IMR-90 (cell line): ENCODE measurements at regions not wholly inside any gene's neighbourhood (a gene's known extent, or its start where the extent isn't known, plus 50 kb on each side); places are given as distances from the start of the nearest gene placed in this dataset.

ENCODE experiments used
- ATAC-seq: fragments of 200-7000 bp; cut with Tn5 transposase; 2 replicates; pipeline ENCODE4 v1.9.1; 2020; ENCODE audit warnings: low read depth, mild to moderate bottlenecking, moderate library complexity
- BruUV-seq: library from RNA; stranded (reverse); fragments of 400-500 nt; replicated peaks from 2 replicates; lab custom pipeline; 2021; lab: Mats Ljungman, UMichigan
- CTCF ChIA-PET: fragments of 300-600 bp; formaldehyde crosslinking; extraction: SDS; loops from one replicate; lab custom pipeline; 2021; ENCODE audit warnings: antibody characterized with exemption; lab: Yijun Ruan, JAX
- POLR2A ChIA-PET: fragments of 300-600 bp; sonication (Branson Sonifier 250); formaldehyde crosslinking; loops from one replicate; lab custom pipeline; 2022; ENCODE audit warnings: antibody characterized with exemption; ENCODE audit not compliant: unreplicated experiment; lab: Charles Lee
- DNase-seq: peaks from one replicate; pipeline ENCODE4 v3.0.0; 2013
- H2AFZ ChIP-seq: replicated peaks from 2 replicates; pipeline ENCODE3; 2013; ENCODE audit warnings: low read length, mild to moderate bottlenecking; ENCODE audit not compliant: poor library complexity
- H2AK5ac ChIP-seq: 2 replicates; pipeline ENCODE4 v1.6.1; 2013; ENCODE audit warnings: low read depth, low read length, inconsistent platforms
- H2AK9ac ChIP-seq: replicated peaks from 2 replicates; pipeline ENCODE3; 2013; ENCODE audit warnings: mild to moderate bottlenecking, low read depth, low read length, moderate library complexity; ENCODE audit not compliant: poor library complexity
- H2BK120ac ChIP-seq: 2 replicates; pipeline ENCODE4 v1.6.1; 2013; ENCODE audit warnings: low read depth, low read length, inconsistent platforms
- H2BK15ac ChIP-seq: 3 replicates; pipeline ENCODE4 v1.6.1; 2013; ENCODE audit warnings: low read depth, low read length, inconsistent platforms
- H2BK20ac ChIP-seq: 2 replicates; pipeline ENCODE4 v1.6.1; 2013; ENCODE audit warnings: low read depth, mild to moderate bottlenecking, inconsistent platforms, low read length, moderate library complexity
- H2BK5ac ChIP-seq: 2 replicates; pipeline ENCODE4 v1.6.1; 2013; ENCODE audit warnings: mild to moderate bottlenecking, low read depth, low read length, inconsistent platforms; ENCODE audit not compliant: poor library complexity, severe bottlenecking
- H3K14ac ChIP-seq: replicated peaks from 2 replicates; pipeline ENCODE4 v1.6.1; 2013; ENCODE audit warnings: low read depth, low read length, inconsistent platforms
- H3K18ac ChIP-seq: 2 replicates; pipeline ENCODE4 v1.6.1; 2013; ENCODE audit warnings: low read depth, low read length, control low read depth
- H3K23ac ChIP-seq: 2 replicates; pipeline ENCODE4 v1.6.1; 2013; ENCODE audit warnings: low read depth, low read length, inconsistent platforms
- H3K27ac ChIP-seq: 2 replicates; pipeline ENCODE4 v1.5.1; 2013; ENCODE audit warnings: mild to moderate bottlenecking, control low read depth, low read length; ENCODE audit not compliant: insufficient read depth
- H3K27me3 ChIP-seq: 2 replicates; pipeline ENCODE4 v1.6.1; 2013; ENCODE audit warnings: low read length; ENCODE audit not compliant: control insufficient read depth, insufficient read depth
- H3K36me3 ChIP-seq: 2 replicates; pipeline ENCODE4 v1.6.1; 2013; ENCODE audit warnings: low read length, mixed read lengths; ENCODE audit not compliant: control insufficient read depth, insufficient read depth
- H3K4ac ChIP-seq: 2 replicates; pipeline ENCODE4 v1.6.1; 2013; ENCODE audit warnings: low read depth, low read length, inconsistent platforms
- H3K4me1 ChIP-seq: 2 replicates; pipeline ENCODE4 v1.6.1; 2013; ENCODE audit warnings: low read length, mixed read lengths; ENCODE audit not compliant: control insufficient read depth, insufficient read depth
- H3K4me2 ChIP-seq: 2 replicates; pipeline ENCODE4 v1.6.1; 2013; ENCODE audit warnings: low read depth, mild to moderate bottlenecking, control low read depth, low read length, moderate library complexity
- H3K4me3 ChIP-seq: 2 replicates; pipeline ENCODE4 v1.5.1; 2013; ENCODE audit warnings: low read depth, mild to moderate bottlenecking, control low read depth, low read length, moderate library complexity; ENCODE audit not compliant: insufficient read depth
- H3K56ac ChIP-seq: 2 replicates; pipeline ENCODE4 v1.6.1; 2013; ENCODE audit warnings: low read length, inconsistent platforms; ENCODE audit not compliant: insufficient read depth; ENCODE audit errors: extremely low read depth
- H3K79me1 ChIP-seq, 2 experiments: 2 replicates each; pipeline ENCODE4 v1.6.1; 2013; ENCODE audit warnings: low read length in 2 of 2, inconsistent platforms in 1 of 2, low read depth in 1 of 2
- H3K9ac ChIP-seq: 2 replicates; pipeline ENCODE4 v1.6.1; 2013; ENCODE audit warnings: low read depth, low read length, control low read depth
- H3K9me1 ChIP-seq: 2 replicates; pipeline ENCODE4 v1.6.1; 2013; ENCODE audit warnings: low read length, inconsistent platforms; ENCODE audit not compliant: insufficient read depth
- H3K9me3 ChIP-seq: 2 replicates; pipeline ENCODE4 v1.6.1; 2013; ENCODE audit warnings: low read length; ENCODE audit not compliant: control insufficient read depth, insufficient read depth
- H4K20me1 ChIP-seq: 2 replicates; pipeline ENCODE4 v1.6.1; 2013; ENCODE audit warnings: low read length, inconsistent platforms; ENCODE audit not compliant: insufficient read depth
- H4K5ac ChIP-seq: 2 replicates; pipeline ENCODE4 v1.6.1; 2013; ENCODE audit warnings: mild to moderate bottlenecking, low read depth, low read length, control low read depth
- H4K8ac ChIP-seq, 2 experiments: 2 replicates each; pipeline ENCODE4 v1.6.1; 2013; ENCODE audit warnings: low read depth in 2 of 2, low read length in 2 of 2, control low read depth in 1 of 2, inconsistent platforms in 1 of 2
- H4K91ac ChIP-seq: 2 replicates; pipeline ENCODE4 v1.6.1; 2013; ENCODE audit warnings: low read depth, low read length, inconsistent platforms; ENCODE audit not compliant: insufficient read depth
- BHLHE40 ChIP-seq: fragments of 150-350 bp; IDR thresholded peaks from 2 replicates; pipeline ENCODE4 v1.6.1; 2016; ENCODE audit warnings: mild to moderate bottlenecking, low read depth, low read length
- CHD1 ChIP-seq: IDR thresholded peaks from 2 replicates; pipeline ENCODE4 v1.6.1; 2012; ENCODE audit warnings: low read depth, low read length, improper control_type of control experiment
- FOS ChIP-seq: fragments of 150-350 bp; IDR thresholded peaks from 2 replicates; pipeline ENCODE4 v1.6.1; 2016; ENCODE audit warnings: low read depth, low read length
- MAZ ChIP-seq: IDR thresholded peaks from 2 replicates; pipeline ENCODE4 v1.6.1; 2012; ENCODE audit warnings: low read depth, mild to moderate bottlenecking, low read length, improper control_type of control experiment, moderate library complexity, borderline replicate concordance
- MXI1 ChIP-seq: IDR thresholded peaks from 2 replicates; pipeline ENCODE4 v1.6.1; 2012; ENCODE audit warnings: low read depth, mild to moderate bottlenecking, low read length, moderate library complexity, borderline replicate concordance
- NFE2L2 ChIP-seq: fragments of 150-350 bp; IDR thresholded peaks from 2 replicates; pipeline ENCODE4 v1.6.1; 2016; ENCODE audit warnings: low read depth, mild to moderate bottlenecking, low read length
- WGBS, 2 experiments: methylation state at CpG; one replicate each; pipeline versions ENCODE4 v1.1.5 to v1.1.7; 2013; ENCODE audit warnings: missing lambda C conversion rate in 2 of 2; ENCODE audit not compliant: insufficient read length in 1 of 2; ENCODE audit errors: extremely low coverage in 2 of 2; 5-methylcytosine and 5-hydroxymethylcytosine counted together
- dilution Hi-C: fragments of 300-500 bp; cut with HindIII; formaldehyde crosslinking; loops from one replicate; pipeline ENCODE4 v1.14.3; 2018; ENCODE audit warnings: low sequenced_read_pairs; ENCODE audit not compliant: unreplicated experiment
- in situ Hi-C: fragments of 300-500 bp; cut with MboI; formaldehyde crosslinking; loops from 3 replicates; pipeline ENCODE4 v1.14.3; 2019; ENCODE audit warnings: low sequenced_read_pairs, inconsistent platforms, mixed read lengths
- intact Hi-C: fragments of 100-400 bp; cut with micrococcal nuclease; formaldehyde crosslinking; loops from 2 replicates; pipeline ENCODE4 v1.10.0; 2022
- TF ChIP-seq, protein P1 (sequence below): conservative IDR thresholded peaks from 2 replicates; pipeline ENCODE4 v1.5.1; 2012; ENCODE audit warnings: mild to moderate bottlenecking, low read depth, low read length, improper control_type of control experiment

DNA sequence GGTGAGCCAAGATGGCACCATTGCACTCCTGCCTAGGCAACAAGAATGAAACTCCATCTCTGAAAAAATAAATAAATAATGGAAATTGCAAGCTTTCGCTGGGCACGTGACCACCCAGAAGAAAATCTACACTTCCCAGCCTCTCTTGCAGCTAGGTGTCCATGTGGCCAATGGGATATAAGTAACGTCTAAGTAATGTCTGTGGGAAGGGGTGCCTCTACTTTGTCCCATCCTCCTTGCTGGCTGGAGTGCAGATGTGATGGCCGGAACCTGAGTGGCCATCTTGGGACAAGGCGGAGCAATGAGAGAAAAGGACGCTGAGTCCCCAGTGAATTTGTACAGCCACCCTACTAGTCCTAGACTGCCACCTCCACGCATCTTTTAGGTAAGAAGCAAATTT, 99.8 kb upstream of the PTPN1 start:
- dilution Hi-C loops: no loop called here
- H3K4me3 ChIP-seq: no peak overlapping the region
- no TSS peak for BruUV-seq
- H3K18ac ChIP-seq: no peak overlapping the region
- H3K36me3 ChIP-seq: no peaks in the 10 kb centered on the region
- intact Hi-C loops: no loop called here
- H2AK9ac ChIP-seq: no peak overlapping the region
- no peak overlapping the region for H2BK120ac ChIP-seq
- ChIA-PET CTCF (no interaction called here), POLR2A (no interaction called here)
- no peak overlapping the region for H2BK15ac ChIP-seq
- no peak overlapping the region for H2AK5ac ChIP-seq
- H4K20me1 ChIP-seq: no peaks in the 10 kb centered on the region
- no peak overlapping the region for H4K91ac ChIP-seq
- WGBS, 2 experiments: 91% methylated on average over 3 of the region's 7 CpGs; no CpG with 5 or more reads in 1 of the 2 experiments
- H3K27me3 ChIP-seq: peaks cover 1% of the 10 kb centered on the region; the same call in 1 of the 2 replicates
- no peak overlapping the region for H3K9ac ChIP-seq
- no peak for DNase-seq
- H3K4me2 ChIP-seq: no peak overlapping the region
- H3K9me3 ChIP-seq: peaks cover 5% of the 10 kb centered on the region; the same call in 1 of the 2 replicates
- no peak overlapping the region for H4K8ac ChIP-seq
- H2AFZ ChIP-seq: no peak overlapping the region
- no peak overlapping the region for H4K5ac ChIP-seq
- no peak overlapping the region for H3K56ac ChIP-seq
- H3K4me1 ChIP-seq: peaks cover 3% of the 10 kb centered on the region; the same call in 1 of the 2 replicates
- peaks cover 3% of the 10 kb centered on the region; the same call in 1 of the 2 replicates for H3K9me1 ChIP-seq
- ATAC-seq: no peak
- no peaks in the 10 kb centered on the region for H3K79me1 ChIP-seq
- H2BK5ac ChIP-seq: no peak overlapping the region
- no peak overlapping the region for H3K4ac ChIP-seq
- no peak overlapping the region for H3K14ac ChIP-seq
- no peak overlapping the region for H3K27ac ChIP-seq
- H2BK20ac ChIP-seq: no peak overlapping the region
- TF ChIP-seq NFE2L2 (no peak), MXI1 (no peak), BHLHE40 (no peak), FOS (no peak), MAZ (no peak), CHD1 (no peak)
- TF ChIP-seq, protein P1, sequence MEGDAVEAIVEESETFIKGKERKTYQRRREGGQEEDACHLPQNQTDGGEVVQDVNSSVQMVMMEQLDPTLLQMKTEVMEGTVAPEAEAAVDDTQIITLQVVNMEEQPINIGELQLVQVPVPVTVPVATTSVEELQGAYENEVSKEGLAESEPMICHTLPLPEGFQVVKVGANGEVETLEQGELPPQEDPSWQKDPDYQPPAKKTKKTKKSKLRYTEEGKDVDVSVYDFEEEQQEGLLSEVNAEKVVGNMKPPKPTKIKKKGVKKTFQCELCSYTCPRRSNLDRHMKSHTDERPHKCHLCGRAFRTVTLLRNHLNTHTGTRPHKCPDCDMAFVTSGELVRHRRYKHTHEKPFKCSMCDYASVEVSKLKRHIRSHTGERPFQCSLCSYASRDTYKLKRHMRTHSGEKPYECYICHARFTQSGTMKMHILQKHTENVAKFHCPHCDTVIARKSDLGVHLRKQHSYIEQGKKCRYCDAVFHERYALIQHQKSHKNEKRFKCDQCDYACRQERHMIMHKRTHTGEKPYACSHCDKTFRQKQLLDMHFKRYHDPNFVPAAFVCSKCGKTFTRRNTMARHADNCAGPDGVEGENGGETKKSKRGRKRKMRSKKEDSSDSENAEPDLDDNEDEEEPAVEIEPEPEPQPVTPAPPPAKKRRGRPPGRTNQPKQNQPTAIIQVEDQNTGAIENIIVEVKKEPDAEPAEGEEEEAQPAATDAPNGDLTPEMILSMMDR: no peak
- in situ Hi-C loops: no loop called here
- H3K23ac ChIP-seq: no peak overlapping the region
